Neural cell (in vitro differentiated cells): ENCODE measurements at regions not wholly inside any gene's neighbourhood (a gene's known extent, or its start where the extent isn't known, plus 50 kb on each side); places are given as distances from the start of the nearest gene placed in this dataset.

Experiments
- H2AFZ ChIP-seq: fragments of 200-600, 300-800 bp; sonication (generic), shearing (Covaris generic); 2 replicates; pipeline ENCODE4 v1.6.0; 2014; ENCODE audit warnings: low read depth, mild to moderate bottlenecking, antibody characterized with exemption, low read length, moderate library complexity
- H3F3A ChIP-seq: fragments of 200-600 bp; shearing (Covaris generic); 2 replicates; pipeline ENCODE4 v1.6.1; 2016; ENCODE audit warnings: mild to moderate bottlenecking, moderate library complexity, mixed read lengths, antibody characterized with exemption, low read length; ENCODE audit not compliant: insufficient read depth, poor library complexity, severe bottlenecking
- H3K27ac ChIP-seq: fragments of 200-600, 300-800 bp; sonication (generic), shearing (Covaris generic); 2 replicates; pipeline ENCODE4 v1.5.1; 2014; ENCODE audit warnings: mild to moderate bottlenecking, low read length, moderate library complexity
- H3K27me3 ChIP-seq: fragments of 300-800, 200-600 bp; sonication (generic), shearing (Covaris generic); 2 replicates; pipeline ENCODE4 v1.6.0; 2014; ENCODE audit warnings: mild to moderate bottlenecking, low read depth, low read length, moderate library complexity; ENCODE audit not compliant: insufficient read depth
- H3K36me3 ChIP-seq: fragments of 300-800, 200-600 bp; sonication (generic), shearing (Covaris generic); 2 replicates; pipeline ENCODE4 v1.5.1; 2014; ENCODE audit warnings: mild to moderate bottlenecking, antibody characterized with exemption, low read length, moderate library complexity; ENCODE audit not compliant: insufficient read depth
- H3K4me2 ChIP-seq: fragments of 300-800, 200-600 bp; sonication (generic), shearing (Covaris generic); 2 replicates; pipeline ENCODE4 v1.6.0; 2014; ENCODE audit warnings: mild to moderate bottlenecking, low read length
- H3K4me3 ChIP-seq: fragments of 300-800, 200-600 bp; sonication (generic), shearing (Covaris generic); 2 replicates; pipeline ENCODE4 v1.5.1; 2014; ENCODE audit warnings: mild to moderate bottlenecking, low read length, moderate library complexity
- H3K79me2 ChIP-seq: fragments of 200-600 bp; shearing (Covaris generic); replicated peaks from 2 replicates; pipeline ENCODE4 v1.6.0; 2014; ENCODE audit warnings: mild to moderate bottlenecking, low read length, moderate library complexity; ENCODE audit not compliant: insufficient read depth
- H3K9ac ChIP-seq: fragments of 300-800, 200-600 bp; sonication (generic), shearing (Covaris generic); 2 replicates; pipeline ENCODE4 v1.6.1; 2016; ENCODE audit warnings: mild to moderate bottlenecking, low read length, mixed read lengths
- H3K9me2 ChIP-seq: fragments of 200-600 bp; shearing (Covaris generic); 2 replicates; pipeline ENCODE4 v1.6.1; 2016; ENCODE audit warnings: mild to moderate bottlenecking, low read length, mixed read lengths; ENCODE audit not compliant: insufficient read depth
- H3K9me3 ChIP-seq: fragments of 200-600, 300-800 bp; sonication (generic), shearing (Covaris generic); 2 replicates; pipeline ENCODE4 v1.6.1; 2016; ENCODE audit warnings: mild to moderate bottlenecking, mixed run types, low read length, moderate library complexity, mixed read lengths
- H4K20me1 ChIP-seq: fragments of 200-600 bp; shearing (Covaris generic); 2 replicates; pipeline ENCODE4 v1.6.1; 2016; ENCODE audit warnings: mild to moderate bottlenecking, mixed run types; ENCODE audit not compliant: insufficient read depth
- CTCF ChIP-seq: fragments of 450-650 bp; IDR thresholded peaks from 2 replicates; pipeline ENCODE4 v1.5.1; 2014; ENCODE audit warnings: antibody characterized with exemption, mild to moderate bottlenecking, moderate library complexity; ENCODE audit not compliant: poor library complexity, severe bottlenecking
- EP300 ChIP-seq: fragments of 450-650 bp; conservative IDR thresholded peaks from 2 replicates; pipeline ENCODE4 v1.6.1; 2014; ENCODE audit warnings: antibody characterized with exemption, mild to moderate bottlenecking, moderate library complexity; ENCODE audit not compliant: poor library complexity, severe bottlenecking
- EZH2 ChIP-seq: fragments of 200-600, 300-800 bp; shearing (Covaris generic), sonication (generic); IDR thresholded peaks from 2 replicates; pipeline ENCODE4 v1.6.1; 2014; ENCODE audit warnings: antibody characterized with exemption, low read length, borderline replicate concordance, mild to moderate bottlenecking; ENCODE audit not compliant: insufficient read depth, poor library complexity, severe bottlenecking
- MXI1 ChIP-seq: fragments of 450-650 bp; conservative IDR thresholded peaks from 2 replicates; pipeline ENCODE4 v1.6.1; 2014; ENCODE audit warnings: antibody characterized with exemption, mild to moderate bottlenecking; ENCODE audit not compliant: poor library complexity, severe bottlenecking
- POLR2AphosphoS5 ChIP-seq: IDR thresholded peaks from 2 replicates; pipeline ENCODE4 v1.6.1; 2012
- RAD21 ChIP-seq: fragments of 450-650 bp; conservative IDR thresholded peaks from 2 replicates; pipeline ENCODE4 v1.6.1; 2014; ENCODE audit warnings: antibody characterized with exemption, mild to moderate bottlenecking, moderate library complexity
- REST ChIP-seq: IDR thresholded peaks from 2 replicates; pipeline ENCODE4 v1.6.1; 2012; ENCODE audit warnings: borderline replicate concordance
- SMC3 ChIP-seq: fragments of 450-650 bp; conservative IDR thresholded peaks from 2 replicates; pipeline ENCODE4 v1.6.1; 2014; ENCODE audit warnings: antibody characterized with exemption, mild to moderate bottlenecking, moderate library complexity; ENCODE audit not compliant: poor library complexity
- TAF1 ChIP-seq: IDR thresholded peaks from 2 replicates; pipeline ENCODE4 v1.6.1; 2012; ENCODE audit warnings: low read depth

- no peak overlapping the region for H3K4me3 ChIP-seq
- no peaks in the 10 kb centered on the region for H3K9me2 ChIP-seq
- no peak overlapping the region for H3K4me2 ChIP-seq
- no peaks in the 10 kb centered on the region for H3K27me3 ChIP-seq
- no peak overlapping the region for H2AFZ ChIP-seq
- H3K27ac ChIP-seq = no peak overlapping the region
- no peaks in the 10 kb centered on the region for H4K20me1 ChIP-seq
- no peak overlapping the region for H3K9ac ChIP-seq
- no peak for TF ChIP-seq MXI1
- no peak for TF ChIP-seq EP300
- no peak for TF ChIP-seq RAD21
- TF ChIP-seq CTCF = no peak
- TF ChIP-seq POLR2AphosphoS5 = no peak
- TF ChIP-seq SMC3 = no peak
- no peak for TF ChIP-seq TAF1
- TF ChIP-seq REST = no peak
- TF ChIP-seq EZH2 = no peak
- no peaks in the 10 kb centered on the region for H3K79me2 ChIP-seq
- no peaks in the 10 kb centered on the region for H3F3A ChIP-seq
- no peaks in the 10 kb centered on the region for H3K9me3 ChIP-seq
- H3K36me3 ChIP-seq = no peaks in the 10 kb centered on the region
Measured at GRCh38 chr7:13293264-13294002, 606.0 kb downstream of the ARL4A start.

GRCh38 chr7:13307040-13307439 is 619.6 kb downstream of the ARL4A start:
- no peaks in the 10 kb centered on the region for H4K20me1 ChIP-seq
- no peaks in the 10 kb centered on the region for H3K79me2 ChIP-seq
- TF ChIP-seq MXI1 (no peak), EZH2 (no peak), TAF1 (no peak), EP300 (no peak), RAD21 (no peak), CTCF (no peak)
- no peaks in the 10 kb centered on the region for H3K36me3 ChIP-seq
- H3K9me2 ChIP-seq = no peaks in the 10 kb centered on the region
- H3F3A ChIP-seq = no peaks in the 10 kb centered on the region
- no peak overlapping the region for H3K9ac ChIP-seq
- no peak overlapping the region for H2AFZ ChIP-seq
- H3K27me3 ChIP-seq = no peaks in the 10 kb centered on the region
- no peaks in the 10 kb centered on the region for H3K9me3 ChIP-seq
- no peak overlapping the region for H3K4me2 ChIP-seq
- H3K4me3 ChIP-seq = no peak overlapping the region
- H3K27ac ChIP-seq = no peak overlapping the region
